ENCODE measurements at regions not wholly inside any gene's neighbourhood (a gene's known extent, or its start where the extent isn't known, plus 50 kb on each side); places are given as distances from the start of the nearest gene placed in this dataset.
A peak's percentile ranks its signal among the peaks of the same experiment; 100 is the strongest.

DNA sequence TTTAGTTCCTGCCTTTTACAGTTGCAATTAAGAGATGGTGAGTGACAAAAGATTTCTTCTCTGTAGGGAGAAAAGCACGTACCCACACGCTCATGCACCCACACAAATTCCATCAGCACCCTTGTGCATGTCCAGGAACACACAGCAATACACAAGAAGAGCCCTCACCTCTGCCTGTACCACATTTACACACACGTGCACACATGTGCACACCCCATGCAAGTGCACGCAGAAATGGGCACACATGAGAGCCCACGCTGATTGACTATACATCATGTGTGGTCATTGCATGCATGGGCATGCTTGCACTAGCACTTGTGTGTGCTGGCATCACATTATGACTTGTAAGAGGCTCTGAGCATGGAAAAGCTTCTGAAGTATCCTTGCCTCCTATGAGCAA is 70.5 kb downstream of the SERPINA3 start:
- CTCF ChIA-PET, result interaction anchor here (0.7 kb wide), 1 partner anchor 249 kb away, joined by 4 read pairs; no protein-coding TSS in a partner anchor
- TF ChIP-seq, protein P1, sequence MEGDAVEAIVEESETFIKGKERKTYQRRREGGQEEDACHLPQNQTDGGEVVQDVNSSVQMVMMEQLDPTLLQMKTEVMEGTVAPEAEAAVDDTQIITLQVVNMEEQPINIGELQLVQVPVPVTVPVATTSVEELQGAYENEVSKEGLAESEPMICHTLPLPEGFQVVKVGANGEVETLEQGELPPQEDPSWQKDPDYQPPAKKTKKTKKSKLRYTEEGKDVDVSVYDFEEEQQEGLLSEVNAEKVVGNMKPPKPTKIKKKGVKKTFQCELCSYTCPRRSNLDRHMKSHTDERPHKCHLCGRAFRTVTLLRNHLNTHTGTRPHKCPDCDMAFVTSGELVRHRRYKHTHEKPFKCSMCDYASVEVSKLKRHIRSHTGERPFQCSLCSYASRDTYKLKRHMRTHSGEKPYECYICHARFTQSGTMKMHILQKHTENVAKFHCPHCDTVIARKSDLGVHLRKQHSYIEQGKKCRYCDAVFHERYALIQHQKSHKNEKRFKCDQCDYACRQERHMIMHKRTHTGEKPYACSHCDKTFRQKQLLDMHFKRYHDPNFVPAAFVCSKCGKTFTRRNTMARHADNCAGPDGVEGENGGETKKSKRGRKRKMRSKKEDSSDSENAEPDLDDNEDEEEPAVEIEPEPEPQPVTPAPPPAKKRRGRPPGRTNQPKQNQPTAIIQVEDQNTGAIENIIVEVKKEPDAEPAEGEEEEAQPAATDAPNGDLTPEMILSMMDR (IDR thresholded peaks at IDR 0.05; ENCODE audit: insufficient read depth in 1 of 2, low read depth in 1 of 2, low read length in 1 of 2, severe bottlenecking in 1 of 2, unreplicated experiment in 1 of 2), result no peak
- Mint-ChIP-seq H3K4me1 (ENCODE audit: low read depth, unreplicated experiment) (no peaks in the 10 kb centered on the region), H3K27me3 (ENCODE audit: insufficient read depth, unreplicated experiment) (no peaks in the 10 kb centered on the region), H3K9me3 (ENCODE audit: unreplicated experiment) (no peaks in the 10 kb centered on the region), H3K4me3 (ENCODE audit: unreplicated experiment) (no peak overlapping the region), H3K36me3 (ENCODE audit: insufficient read depth, unreplicated experiment) (no peaks in the 10 kb centered on the region), H3K27ac (ENCODE audit: unreplicated experiment) (no peak overlapping the region)
- H3K4me1 ChIP-seq, result no peaks in the 10 kb centered on the region
- H3K9me3 ChIP-seq, result no peaks in the 10 kb centered on the region
- no TSS peak for BruUV-seq (replicated peaks)
- H3K27me3 ChIP-seq (replicated peaks; ENCODE audit: control insufficient read depth, insufficient read depth, low read length), result no peaks in the 10 kb centered on the region
- POLR2A ChIA-PET, result no interaction called here
- no peak for DNase-seq
- no peak overlapping the region for H3K4me3 ChIP-seq (ENCODE audit: low read depth, low read length)
- no peaks in the 10 kb centered on the region for H3K36me3 ChIP-seq (ENCODE audit: control insufficient read depth, insufficient read depth, low read length)
- intact Hi-C loops (cut with micrococcal nuclease; ENCODE audit: unreplicated experiment), result no loop called here

DNA sequence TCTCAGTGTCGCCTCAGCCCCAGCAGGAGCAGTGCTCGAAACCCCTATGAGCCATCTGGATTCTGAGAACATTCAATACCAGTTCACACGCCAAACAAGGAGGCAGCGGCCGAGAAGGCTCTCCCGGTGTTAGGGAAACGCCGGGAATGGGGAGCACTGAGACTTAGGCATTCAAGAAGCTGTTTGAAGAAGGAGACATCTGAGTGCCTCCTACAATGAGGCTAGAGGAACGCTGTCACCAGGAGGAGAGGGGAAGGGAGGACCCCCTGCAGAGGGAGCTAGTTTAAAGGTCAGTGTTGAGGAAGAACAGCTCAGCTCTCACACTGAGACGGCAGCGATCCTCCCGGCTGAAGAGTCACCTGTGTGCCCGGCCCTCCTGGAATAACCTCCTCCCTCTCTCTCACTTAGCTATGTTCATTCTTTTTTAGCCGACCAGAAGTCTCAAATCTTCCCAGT is 69.9 kb downstream of the SERPINA3 start:
- no peaks in the 10 kb centered on the region for H3K4me1 ChIP-seq
- H3K36me3 ChIP-seq (ENCODE audit: control insufficient read depth, insufficient read depth, low read length), result no peaks in the 10 kb centered on the region
- ChIA-PET CTCF (no interaction called here), POLR2A (no interaction called here)
- no peak overlapping the region for H3K27ac Mint-ChIP-seq (ENCODE audit: unreplicated experiment)
- H3K9me3 ChIP-seq, result no peaks in the 10 kb centered on the region
- TF ChIP-seq, protein P1 (IDR thresholded peaks at IDR 0.05; ENCODE audit: insufficient read depth in 1 of 2, low read depth in 1 of 2, low read length in 1 of 2, severe bottlenecking in 1 of 2, unreplicated experiment in 1 of 2), result no peak
- intact Hi-C loops (cut with micrococcal nuclease; ENCODE audit: unreplicated experiment), result no loop called here
- no TSS peak for BruUV-seq (replicated peaks)
- H3K27me3 ChIP-seq (replicated peaks; ENCODE audit: control insufficient read depth, insufficient read depth, low read length), result no peaks in the 10 kb centered on the region
- peaks cover 5% of the 10 kb centered on the region for H3K36me3 Mint-ChIP-seq (ENCODE audit: insufficient read depth, unreplicated experiment)
- no peak overlapping the region for H3K4me3 ChIP-seq (ENCODE audit: low read depth, low read length)
- no peak for DNase-seq
- H3K4me1 Mint-ChIP-seq (ENCODE audit: low read depth, unreplicated experiment), result no peaks in the 10 kb centered on the region
- H3K27me3 Mint-ChIP-seq (ENCODE audit: insufficient read depth, unreplicated experiment), result no peaks in the 10 kb centered on the region
- H3K4me3 Mint-ChIP-seq (ENCODE audit: unreplicated experiment), result no peak overlapping the region
- H3K9me3 Mint-ChIP-seq (ENCODE audit: unreplicated experiment), result no peaks in the 10 kb centered on the region

DNA sequence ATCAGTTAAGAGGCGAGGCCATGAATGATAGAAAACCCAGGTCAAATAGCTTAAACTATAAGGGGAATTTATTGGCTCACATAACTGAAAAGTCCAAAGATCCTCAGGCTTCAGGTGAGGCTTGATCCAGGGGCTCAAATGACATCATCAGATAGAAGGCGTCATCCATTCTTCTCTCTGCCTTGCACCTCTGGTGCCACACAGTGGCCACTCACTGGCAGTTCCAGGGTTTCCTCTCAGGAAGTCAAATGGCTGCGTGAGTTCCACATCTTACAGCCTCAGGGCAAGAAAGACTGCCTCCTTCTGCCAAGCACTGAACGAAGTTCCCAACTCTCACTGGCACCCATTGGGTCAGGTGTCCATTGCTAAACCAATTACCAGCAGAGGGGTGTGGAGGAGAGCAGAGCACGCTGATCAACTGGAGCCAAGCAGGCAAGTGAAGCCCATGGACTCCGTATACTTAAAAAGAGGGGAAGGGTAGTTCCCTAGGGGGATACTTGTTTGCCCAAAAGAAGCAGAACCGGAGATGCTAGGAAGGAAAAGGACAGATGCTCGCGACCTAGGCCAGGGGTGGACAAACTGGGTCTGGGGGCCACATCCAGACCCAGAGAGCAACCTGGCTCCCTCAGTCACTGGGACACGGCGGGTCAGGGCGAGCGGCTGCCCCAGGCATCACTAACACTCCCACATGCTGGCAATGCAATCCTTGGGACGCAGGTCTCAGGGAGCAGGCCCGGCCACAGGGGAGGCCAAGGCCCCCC is 69.3 kb downstream of the SERPINA3 start:
- no peak overlapping the region for H3K4me3 ChIP-seq (ENCODE audit: low read depth, low read length)
- no peaks in the 10 kb centered on the region for H3K27me3 ChIP-seq (replicated peaks; ENCODE audit: control insufficient read depth, insufficient read depth, low read length)
- no peak overlapping the region for H3K4me3 Mint-ChIP-seq (ENCODE audit: unreplicated experiment)
- no TSS peak for BruUV-seq (replicated peaks)
- H3K9me3 Mint-ChIP-seq (ENCODE audit: unreplicated experiment), result no peaks in the 10 kb centered on the region
- H3K9me3 ChIP-seq, result no peaks in the 10 kb centered on the region
- POLR2A ChIA-PET, result no interaction called here
- H3K4me1 Mint-ChIP-seq (ENCODE audit: low read depth, unreplicated experiment), result no peaks in the 10 kb centered on the region
- no peaks in the 10 kb centered on the region for H3K27me3 Mint-ChIP-seq (ENCODE audit: insufficient read depth, unreplicated experiment)
- TF ChIP-seq, protein P1 (IDR thresholded peaks at IDR 0.05; ENCODE audit: insufficient read depth in 1 of 2, low read depth in 1 of 2, low read length in 1 of 2, severe bottlenecking in 1 of 2, unreplicated experiment in 1 of 2), result peak; percentile 18 to 37
- H3K36me3 Mint-ChIP-seq (ENCODE audit: insufficient read depth, unreplicated experiment), result peaks cover 6% of the 10 kb centered on the region
- intact Hi-C loops (cut with micrococcal nuclease; ENCODE audit: unreplicated experiment), result no loop called here
- CTCF ChIA-PET, result no interaction called here
- no peak overlapping the region for H3K27ac Mint-ChIP-seq (ENCODE audit: unreplicated experiment)
- peak; percentile 35 to 57 for DNase-seq
- no peaks in the 10 kb centered on the region for H3K4me1 ChIP-seq
- no peaks in the 10 kb centered on the region for H3K36me3 ChIP-seq (ENCODE audit: control insufficient read depth, insufficient read depth, low read length)
